Activated B cell treated with CpG ODN at 0.5 μM for 24 hours (primary cell): ENCODE measurements at regions not wholly inside any gene's neighbourhood (a gene's known extent, or its start where the extent isn't known, plus 50 kb on each side); places are given as distances from the start of the nearest gene placed in this dataset.

Experiments
- ATAC-seq: fragments of 200-7000 bp; cut with Tn5 transposase; one replicate; pipeline ENCODE4 v1.10.0; 2021; ENCODE audit warnings: low read depth, mild to moderate bottlenecking, moderate library complexity
- CTCF ChIA-PET: fragments of 350-600 bp; sonication (Branson Sonifier 250); formaldehyde crosslinking; loops from one replicate; lab custom pipeline; 2021; ENCODE audit warnings: antibody characterized with exemption; lab: Charles Lee
- POLR2A ChIA-PET: fragments of 350-600 bp; sonication (Branson Sonifier 250); formaldehyde crosslinking; loops from one replicate; lab custom pipeline; 2021; ENCODE audit warnings: antibody characterized with exemption; lab: Charles Lee
- DNase-seq: peaks from one replicate; pipeline ENCODE4 v3.0.0; 2022
- H3K27ac Mint-ChIP-seq: one replicate; pipeline ENCODE4 v1.8.0; 2020; ENCODE audit warnings: mixed read lengths
- H3K27me3 Mint-ChIP-seq: one replicate; pipeline ENCODE4 v1.8.0; 2021; ENCODE audit warnings: mixed read lengths
- H3K36me3 Mint-ChIP-seq: one replicate; pipeline ENCODE4 v1.8.0; 2021; ENCODE audit warnings: low read depth, mixed read lengths
- H3K4me1 Mint-ChIP-seq: one replicate; pipeline ENCODE4 v1.8.0; 2021; ENCODE audit warnings: mixed read lengths
- H3K4me3 Mint-ChIP-seq: one replicate; pipeline ENCODE4 v1.8.0; 2020; ENCODE audit warnings: mild to moderate bottlenecking, mixed read lengths
- H3K9me3 Mint-ChIP-seq: one replicate; pipeline ENCODE4 v1.8.0; 2020; ENCODE audit warnings: mixed read lengths
- intact Hi-C: fragments of 100-400 bp; cut with micrococcal nuclease; formaldehyde crosslinking; loops from one replicate; pipeline ENCODE4 v1.15.1; 2024
- TF ChIP-seq, protein P1 (sequence below): fragments of 200-600 bp; IDR thresholded peaks from one replicate; pipeline ENCODE4 v1.8.0; 2022; ENCODE audit warnings: antibody characterized with exemption, mild to moderate bottlenecking

DNA sequence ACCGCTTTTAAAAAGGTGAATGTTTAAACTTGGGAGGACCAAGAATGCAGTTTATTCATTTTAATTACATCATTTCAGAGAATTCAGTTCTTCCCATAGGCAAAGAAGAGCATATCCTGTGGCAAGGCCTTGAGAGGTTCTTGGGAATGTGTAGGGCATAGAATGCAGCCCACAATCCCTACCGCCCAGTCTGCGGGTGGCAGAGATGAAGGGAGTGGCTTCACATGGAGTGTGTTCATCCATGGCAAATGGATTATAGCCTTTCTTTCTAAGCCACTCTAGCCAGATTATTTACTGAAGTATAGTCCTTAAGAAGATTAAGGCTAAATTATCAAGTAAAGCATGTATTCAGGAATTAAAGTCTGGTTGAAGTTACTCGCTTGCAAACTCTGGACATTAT is 97.4 kb downstream of the TSPAN8 start:
- Mint-ChIP-seq H3K9me3 (no peaks in the 10 kb centered on the region), H3K36me3 (no peaks in the 10 kb centered on the region), H3K4me3 (no peak overlapping the region), H3K27ac (no peak overlapping the region), H3K4me1 (no peaks in the 10 kb centered on the region), H3K27me3 (no peaks in the 10 kb centered on the region)
- intact Hi-C loops = no loop called here
- POLR2A ChIA-PET = no interaction called here
- ATAC-seq (no peak), DNase-seq (no peak)
- TF ChIP-seq, protein P1, sequence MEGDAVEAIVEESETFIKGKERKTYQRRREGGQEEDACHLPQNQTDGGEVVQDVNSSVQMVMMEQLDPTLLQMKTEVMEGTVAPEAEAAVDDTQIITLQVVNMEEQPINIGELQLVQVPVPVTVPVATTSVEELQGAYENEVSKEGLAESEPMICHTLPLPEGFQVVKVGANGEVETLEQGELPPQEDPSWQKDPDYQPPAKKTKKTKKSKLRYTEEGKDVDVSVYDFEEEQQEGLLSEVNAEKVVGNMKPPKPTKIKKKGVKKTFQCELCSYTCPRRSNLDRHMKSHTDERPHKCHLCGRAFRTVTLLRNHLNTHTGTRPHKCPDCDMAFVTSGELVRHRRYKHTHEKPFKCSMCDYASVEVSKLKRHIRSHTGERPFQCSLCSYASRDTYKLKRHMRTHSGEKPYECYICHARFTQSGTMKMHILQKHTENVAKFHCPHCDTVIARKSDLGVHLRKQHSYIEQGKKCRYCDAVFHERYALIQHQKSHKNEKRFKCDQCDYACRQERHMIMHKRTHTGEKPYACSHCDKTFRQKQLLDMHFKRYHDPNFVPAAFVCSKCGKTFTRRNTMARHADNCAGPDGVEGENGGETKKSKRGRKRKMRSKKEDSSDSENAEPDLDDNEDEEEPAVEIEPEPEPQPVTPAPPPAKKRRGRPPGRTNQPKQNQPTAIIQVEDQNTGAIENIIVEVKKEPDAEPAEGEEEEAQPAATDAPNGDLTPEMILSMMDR = no peak
- CTCF ChIA-PET = no interaction called here

DNA sequence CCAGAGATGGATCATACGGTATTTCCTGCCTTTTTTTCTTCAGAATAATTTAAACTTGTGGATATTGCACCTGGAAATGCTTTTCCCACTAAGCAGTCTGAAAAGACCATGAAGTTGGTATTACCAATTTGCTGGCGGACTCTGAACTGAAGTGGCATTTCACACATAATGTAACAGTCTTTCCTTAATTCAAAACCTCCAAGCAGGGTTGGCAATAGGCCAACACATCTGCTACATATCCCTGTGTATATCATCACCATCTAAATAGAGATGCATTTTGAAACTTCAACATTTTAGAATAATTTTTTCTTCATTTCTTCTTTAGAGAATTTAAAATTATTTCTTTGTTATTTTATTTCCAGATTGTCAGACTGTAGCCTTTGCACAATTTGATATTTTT is 100.5 kb downstream of the TSPAN8 start:
- ATAC-seq (no peak), DNase-seq (no peak)
- CTCF ChIA-PET = no interaction called here
- H3K27ac Mint-ChIP-seq = no peak overlapping the region
- H3K4me3 Mint-ChIP-seq = no peak overlapping the region
- POLR2A ChIA-PET = no interaction called here
- H3K27me3 Mint-ChIP-seq = no peaks in the 10 kb centered on the region
- H3K9me3 Mint-ChIP-seq = no peaks in the 10 kb centered on the region
- TF ChIP-seq, protein P1 = no peak
- H3K4me1 Mint-ChIP-seq = no peaks in the 10 kb centered on the region
- intact Hi-C loops = no loop called here
- no peaks in the 10 kb centered on the region for H3K36me3 Mint-ChIP-seq

DNA sequence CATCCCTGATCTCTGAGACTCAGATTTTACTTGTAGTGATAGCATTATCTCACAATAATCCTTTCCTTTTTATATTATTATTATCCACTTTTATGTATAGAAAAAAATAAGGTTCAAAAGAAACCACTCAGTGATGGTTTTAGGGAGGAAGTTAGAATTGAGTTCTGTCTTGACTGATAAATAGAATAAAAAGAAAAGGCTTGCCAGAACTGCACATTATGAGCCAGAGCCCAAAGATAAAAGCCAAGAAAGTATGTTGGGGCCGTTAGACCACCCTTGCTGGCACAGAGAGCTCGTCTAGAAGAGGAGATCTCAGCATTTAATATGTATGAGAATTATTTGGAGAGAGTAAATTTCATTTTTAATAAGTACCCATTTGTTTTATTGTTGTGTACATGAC is 103.2 kb downstream of the TSPAN8 start:
- ATAC-seq = no peak
- no peak overlapping the region for H3K4me3 Mint-ChIP-seq
- CTCF ChIA-PET = no interaction called here
- no peak overlapping the region for H3K27ac Mint-ChIP-seq
- H3K36me3 Mint-ChIP-seq = no peaks in the 10 kb centered on the region
- H3K27me3 Mint-ChIP-seq = no peaks in the 10 kb centered on the region
- TF ChIP-seq, protein P1 = no peak
- no peaks in the 10 kb centered on the region for H3K9me3 Mint-ChIP-seq
- POLR2A ChIA-PET = interaction anchor here (0.7 kb wide), 1 partner anchor 26 kb away, joined by 3 read pairs; no protein-coding TSS in a partner anchor
- no peak for DNase-seq
- intact Hi-C loops = no loop called here
- H3K4me1 Mint-ChIP-seq = no peaks in the 10 kb centered on the region

DNA sequence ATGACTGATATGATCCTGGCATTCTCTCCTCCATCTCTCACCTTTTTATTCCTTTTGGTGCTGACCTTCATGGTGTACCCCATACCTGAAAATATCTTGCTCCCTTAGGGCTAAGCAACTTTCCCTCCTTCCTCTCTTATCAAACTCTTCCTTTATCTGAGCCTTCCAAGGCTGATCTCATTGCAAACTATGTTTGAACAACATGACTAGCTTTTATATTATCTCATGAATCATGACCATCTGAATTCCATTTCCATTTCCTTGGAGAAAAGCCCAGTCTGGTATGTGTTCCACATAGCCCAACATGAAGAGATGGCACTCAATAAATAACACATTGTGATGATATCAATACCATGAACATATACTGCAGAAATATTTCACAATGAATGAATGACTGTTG is 111.6 kb downstream of the TSPAN8 start:
- H3K27ac Mint-ChIP-seq = no peak overlapping the region
- TF ChIP-seq, protein P1 = no peak
- CTCF ChIA-PET = no interaction called here
- no peak overlapping the region for H3K4me3 Mint-ChIP-seq
- H3K9me3 Mint-ChIP-seq = no peaks in the 10 kb centered on the region
- H3K36me3 Mint-ChIP-seq = no peaks in the 10 kb centered on the region
- no peaks in the 10 kb centered on the region for H3K4me1 Mint-ChIP-seq
- intact Hi-C loops = no loop called here
- POLR2A ChIA-PET = no interaction called here
- DNase-seq = no peak
- H3K27me3 Mint-ChIP-seq = no peaks in the 10 kb centered on the region
- ATAC-seq = no peak

DNA sequence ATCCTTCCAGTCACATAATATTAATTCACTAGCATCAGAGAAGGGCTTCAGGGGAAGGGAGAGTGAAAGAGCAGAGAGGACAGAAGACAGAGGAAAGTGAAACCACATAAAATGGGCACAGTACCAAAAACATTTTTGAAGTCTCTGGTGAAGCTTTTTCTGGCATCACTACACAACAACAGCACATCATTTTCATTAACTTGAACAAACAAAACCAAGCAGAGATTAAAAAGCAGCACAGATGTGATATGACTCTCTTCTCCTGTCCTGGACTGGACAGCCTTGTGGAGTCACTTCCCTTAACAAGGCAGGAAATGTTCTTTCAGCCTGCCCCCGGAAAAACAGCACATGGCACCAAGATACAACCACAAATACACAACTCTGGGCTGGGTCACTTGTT is 112.0 kb downstream of the TSPAN8 start:
- DNase-seq (no peak), ATAC-seq (no peak)
- no peak overlapping the region for H3K4me3 Mint-ChIP-seq
- H3K27me3 Mint-ChIP-seq = no peaks in the 10 kb centered on the region
- TF ChIP-seq, protein P1 = no peak
- H3K9me3 Mint-ChIP-seq = no peaks in the 10 kb centered on the region
- H3K36me3 Mint-ChIP-seq = no peaks in the 10 kb centered on the region
- ChIA-PET CTCF (no interaction called here), POLR2A (no interaction called here)
- intact Hi-C loops = no loop called here
- H3K4me1 Mint-ChIP-seq = no peaks in the 10 kb centered on the region
- no peak overlapping the region for H3K27ac Mint-ChIP-seq
